ENCODE measurements at regions not wholly inside any gene's neighbourhood (a gene's known extent, or its start where the extent isn't known, plus 50 kb on each side); places are given as distances from the start of the nearest gene placed in this dataset.
A peak's percentile ranks its signal among the peaks of the same experiment; 100 is the strongest.
"Not testable (repeated sequence)": the region's sequence is repeated elsewhere in the genome, so short reads cannot be mapped to it uniquely, and the experiment has no call there.

DNA sequence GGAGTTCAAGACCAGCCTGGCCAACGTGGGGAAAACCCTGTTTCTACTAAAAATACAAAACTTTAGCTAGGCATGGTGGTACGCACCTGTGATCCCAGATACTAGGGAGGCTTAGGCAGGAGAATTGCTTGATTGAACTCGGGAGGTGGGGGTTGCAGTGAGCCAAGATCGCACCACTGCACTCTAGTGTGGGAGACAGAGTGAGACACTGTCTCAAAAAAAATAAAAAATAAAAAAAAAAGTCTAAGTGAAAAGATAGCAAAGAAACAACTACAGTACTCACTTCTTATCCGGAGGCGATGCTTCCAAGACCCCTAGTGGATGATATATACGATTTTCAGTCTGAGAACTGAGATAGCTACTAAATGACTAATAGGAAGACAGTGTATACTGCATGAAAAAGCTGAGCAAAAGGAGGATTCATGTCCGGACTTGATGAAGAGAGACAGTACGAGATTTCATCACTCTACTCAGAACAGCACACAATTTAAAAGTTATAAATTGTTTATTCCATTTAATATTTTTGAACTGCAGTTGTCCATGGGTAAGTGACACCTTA lies 138.7 kb upstream of the GOLGA6L6 start:
- DNase-seq (ENCODE audit: extremely low read depth in 1 of 2, low read depth in 1 of 2) = not testable (repeated sequence)

DNA sequence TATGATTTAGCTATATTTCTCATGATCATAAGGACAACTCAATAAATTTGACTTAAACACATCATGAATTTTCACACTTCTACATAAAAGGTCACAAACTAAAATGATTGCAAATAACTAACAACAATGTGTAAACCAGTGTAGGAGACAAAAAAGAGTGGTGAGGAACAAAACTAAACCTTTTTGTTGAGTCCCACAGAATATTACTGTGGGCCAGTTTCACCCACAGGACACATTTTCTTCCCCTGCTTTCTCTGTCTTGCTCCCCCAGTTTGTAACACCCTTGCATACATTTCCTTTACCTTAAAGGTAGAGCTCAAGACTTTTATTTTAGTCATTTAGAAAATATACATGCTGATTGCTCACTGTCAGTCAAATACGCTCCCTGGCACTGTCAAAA lies 130.9 kb upstream of the GOLGA6L6 start:
- DNase-seq (ENCODE audit: extremely low read depth in 1 of 2, low read depth in 1 of 2) = no peak

DNA sequence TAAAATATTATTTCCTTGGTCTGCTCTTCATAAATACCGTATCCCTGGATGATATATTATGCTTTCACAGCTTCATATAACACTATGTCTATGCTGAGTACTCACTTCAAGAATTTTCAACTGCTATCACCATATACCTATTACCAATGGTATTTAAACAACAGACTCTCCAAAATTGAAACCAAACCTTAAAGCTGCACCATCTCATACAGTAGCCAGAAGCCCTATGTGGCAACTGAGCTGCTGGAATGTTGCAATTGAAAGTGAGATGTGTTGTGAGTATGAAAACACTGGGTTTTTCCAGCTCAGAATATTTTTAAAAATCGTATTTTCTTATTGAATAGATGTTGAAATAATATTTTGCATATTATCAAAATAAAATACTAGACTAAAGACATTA lies 130.1 kb upstream of the GOLGA6L6 start:
- DNase-seq (ENCODE audit: extremely low read depth in 1 of 2, low read depth in 1 of 2) = no peak

DNA sequence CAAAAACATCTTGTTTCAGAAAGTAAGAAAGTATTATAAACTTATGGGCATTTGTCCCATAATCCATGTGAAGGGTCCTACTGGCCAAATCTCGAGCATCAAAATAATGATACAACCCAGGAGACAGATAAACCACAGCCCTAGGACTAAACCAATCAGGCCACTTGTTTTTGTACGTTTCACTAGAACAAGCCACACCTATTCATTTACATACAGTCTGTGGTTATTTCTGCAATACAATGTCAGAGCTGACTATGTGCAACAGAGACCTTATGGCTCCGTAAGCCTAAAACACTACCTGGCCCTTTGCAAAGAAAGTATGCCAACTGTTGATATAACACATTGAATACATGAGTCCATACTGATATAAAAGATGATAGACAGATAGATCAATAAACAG lies 124.8 kb upstream of the GOLGA6L6 start:
- DNase-seq (ENCODE audit: extremely low read depth in 1 of 2, low read depth in 1 of 2) = not testable (repeated sequence)

DNA sequence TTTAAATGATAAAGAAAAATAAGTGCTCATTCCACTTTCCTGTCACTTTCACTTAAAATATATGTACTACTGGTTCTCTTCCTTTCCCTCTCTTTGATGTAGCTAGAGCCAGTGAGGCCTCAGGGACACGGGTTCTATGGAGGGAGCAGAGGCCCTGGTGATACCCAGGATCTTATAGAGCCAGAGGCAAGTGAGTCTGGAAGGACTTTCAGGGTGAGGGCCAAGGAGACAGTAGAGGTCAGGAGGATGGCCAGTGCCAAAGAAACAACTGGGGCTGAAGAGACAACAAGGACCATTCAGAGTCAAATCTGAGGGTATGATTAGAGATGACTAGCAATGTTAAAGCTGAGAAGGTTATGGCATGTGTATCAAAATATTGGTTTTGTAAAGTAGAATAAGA lies 124.1 kb upstream of the GOLGA6L6 start:
- no peak for DNase-seq (ENCODE audit: extremely low read depth in 1 of 2, low read depth in 1 of 2)

DNA sequence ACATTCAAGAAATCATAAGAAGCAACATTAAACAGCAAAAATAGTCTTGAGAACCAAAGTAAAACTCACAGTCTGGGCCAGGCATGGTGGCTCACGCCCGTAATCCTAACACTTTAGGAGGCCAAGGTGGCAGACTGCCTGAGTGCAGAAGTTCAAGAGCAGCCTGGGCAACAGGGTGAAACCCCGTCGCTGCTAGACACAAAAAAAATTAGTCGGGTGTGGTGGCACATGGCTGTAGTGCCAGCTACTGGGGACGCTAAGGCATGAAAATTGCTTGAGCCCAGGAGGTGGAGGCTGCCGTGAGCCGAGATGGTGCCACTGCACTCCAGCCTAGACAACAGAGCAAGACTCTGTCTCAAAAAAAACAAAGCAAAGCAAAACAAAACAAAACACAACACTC lies 117.7 kb upstream of the GOLGA6L6 start:
- DNase-seq (ENCODE audit: extremely low read depth in 1 of 2, low read depth in 1 of 2) = no peak

DNA sequence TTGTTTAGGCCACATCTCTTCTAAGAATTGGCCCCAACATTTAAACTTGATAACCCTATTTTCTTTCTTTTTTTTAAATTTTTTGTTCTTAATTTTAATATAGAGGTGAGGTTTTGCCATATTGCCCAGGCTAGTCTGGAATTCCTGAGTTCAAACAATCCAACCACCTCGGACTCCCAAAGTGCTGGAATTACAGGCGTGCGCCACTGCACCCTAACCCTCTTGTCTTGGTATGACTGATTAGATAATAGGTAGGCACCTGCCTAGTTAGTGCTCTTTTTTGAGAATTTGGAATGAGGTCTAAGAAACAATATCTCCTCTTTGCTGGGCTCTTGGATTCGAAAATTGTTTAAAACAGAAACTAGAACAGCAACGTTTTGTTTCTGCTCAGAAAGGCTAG lies 116.4 kb upstream of the GOLGA6L6 start:
- DNase-seq (ENCODE audit: extremely low read depth in 1 of 2, low read depth in 1 of 2) = no peak

DNA sequence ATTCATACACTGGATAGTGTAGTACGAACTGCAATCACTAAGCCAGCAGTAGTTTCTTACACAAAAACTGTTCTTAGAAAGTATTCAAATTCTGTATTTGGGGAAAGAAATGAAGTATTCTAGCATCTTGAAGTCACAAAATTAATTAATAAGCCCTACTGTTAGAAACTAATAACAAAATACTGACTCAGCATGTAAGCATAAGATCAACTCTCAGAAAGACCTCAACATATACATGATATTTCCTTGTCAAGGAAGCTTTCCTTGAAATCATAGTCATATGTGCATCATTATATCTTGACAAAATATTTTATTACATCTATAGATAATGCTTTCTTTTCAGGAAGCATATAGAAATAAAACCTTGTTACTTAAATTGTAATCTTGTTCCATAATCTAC lies 115.5 kb upstream of the GOLGA6L6 start:
- no peak for DNase-seq (ENCODE audit: extremely low read depth in 1 of 2, low read depth in 1 of 2)

DNA sequence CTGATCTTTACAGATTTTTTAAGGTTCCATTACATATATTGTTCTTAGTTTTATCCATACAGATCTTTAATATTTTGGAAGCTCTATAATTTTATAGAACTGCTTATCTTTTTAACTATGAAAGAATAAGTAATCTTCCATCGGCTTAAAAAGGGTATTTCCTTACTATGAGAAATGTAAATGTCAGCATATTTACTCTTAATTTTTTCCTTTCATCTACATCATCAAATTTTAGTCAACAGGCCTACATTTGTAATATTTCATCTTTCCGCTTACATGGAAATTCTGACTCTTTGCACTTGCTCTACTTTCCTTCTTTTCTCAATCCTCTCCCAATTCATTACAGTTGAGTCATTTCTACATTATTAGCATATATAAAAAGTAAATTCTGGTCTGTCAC lies 111.3 kb upstream of the GOLGA6L6 start:
- no peak for DNase-seq (ENCODE audit: extremely low read depth in 1 of 2, low read depth in 1 of 2)

DNA sequence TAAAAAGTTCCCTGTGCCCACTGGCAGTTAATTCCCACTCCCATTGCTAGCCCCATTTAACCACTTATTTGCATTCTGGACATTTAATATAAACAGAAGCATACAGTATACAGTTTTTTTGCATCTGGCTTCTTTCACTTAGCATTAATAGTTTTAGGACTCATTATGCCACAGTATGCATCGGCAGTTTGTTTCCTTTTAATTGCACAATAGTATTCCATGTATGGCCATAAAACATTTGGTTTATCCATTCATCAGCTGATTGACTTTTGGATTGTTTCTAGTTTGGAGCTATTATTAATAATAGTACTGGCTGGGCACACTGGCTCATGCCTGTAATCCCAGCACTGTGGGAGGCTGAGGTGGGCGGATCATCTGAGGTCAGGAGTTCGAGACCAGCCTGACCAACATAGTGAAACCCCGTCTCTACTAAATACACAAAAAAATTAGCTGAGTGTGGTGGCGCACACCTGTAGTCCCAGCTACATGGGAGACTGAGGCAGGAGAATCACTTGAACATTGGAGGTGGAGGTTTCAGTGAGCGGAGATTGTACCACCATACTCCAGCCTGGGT lies 106.9 kb upstream of the GOLGA6L6 start:
- not testable (repeated sequence) for DNase-seq (ENCODE audit: extremely low read depth in 1 of 2, low read depth in 1 of 2)

DNA sequence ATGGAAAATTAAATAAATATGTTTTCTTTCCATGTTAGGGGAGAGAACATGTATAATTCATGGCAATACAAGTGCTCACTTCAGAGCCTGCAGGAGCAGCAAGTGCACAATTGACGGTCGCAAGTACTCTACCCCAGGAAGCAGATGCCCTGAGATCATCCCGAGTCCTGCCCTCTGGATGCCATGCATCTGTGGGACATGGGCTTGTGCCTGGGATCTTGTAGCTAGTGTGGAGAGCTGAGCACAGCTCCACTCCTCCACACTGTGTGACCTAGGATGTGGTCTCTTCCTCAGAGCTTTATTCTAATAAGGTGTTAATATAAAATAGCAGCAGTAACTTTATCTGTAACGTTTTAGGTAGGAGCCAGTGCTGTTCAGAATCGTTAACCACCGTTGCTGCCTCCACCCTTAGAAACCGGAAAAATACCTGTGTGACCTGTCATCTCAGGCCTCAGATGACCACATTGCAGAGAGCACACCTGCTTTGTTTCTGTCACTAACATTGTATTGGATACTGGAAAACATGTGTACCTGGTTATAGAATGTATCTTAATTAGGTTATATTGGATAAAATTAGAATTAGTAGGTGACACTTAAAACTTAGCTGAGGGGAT lies 105.0 kb upstream of the GOLGA6L6 start:
- no peak for DNase-seq (ENCODE audit: extremely low read depth in 1 of 2, low read depth in 1 of 2)

DNA sequence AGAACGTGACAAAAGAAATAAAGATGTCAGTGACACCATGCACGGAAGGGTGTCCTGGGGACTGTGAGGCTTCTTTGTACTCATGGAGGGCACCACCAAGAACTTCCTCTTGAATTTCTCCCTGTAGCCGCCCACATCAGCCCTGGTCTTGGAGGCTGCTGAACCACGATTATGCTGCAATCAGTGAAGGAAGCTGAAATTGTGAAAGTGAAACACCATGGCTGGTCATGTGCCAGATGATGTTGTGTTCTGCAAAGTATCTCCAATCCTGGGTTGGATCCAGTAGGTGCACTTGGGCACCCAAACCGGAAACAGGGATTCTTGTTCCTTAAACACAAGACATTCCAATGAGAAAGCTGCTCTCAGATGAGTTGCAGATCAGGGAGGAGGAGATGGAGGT lies 104.4 kb upstream of the GOLGA6L6 start:
- peak in 1 of 2 donors; percentile 20 for DNase-seq (ENCODE audit: extremely low read depth in 1 of 2, low read depth in 1 of 2)

DNA sequence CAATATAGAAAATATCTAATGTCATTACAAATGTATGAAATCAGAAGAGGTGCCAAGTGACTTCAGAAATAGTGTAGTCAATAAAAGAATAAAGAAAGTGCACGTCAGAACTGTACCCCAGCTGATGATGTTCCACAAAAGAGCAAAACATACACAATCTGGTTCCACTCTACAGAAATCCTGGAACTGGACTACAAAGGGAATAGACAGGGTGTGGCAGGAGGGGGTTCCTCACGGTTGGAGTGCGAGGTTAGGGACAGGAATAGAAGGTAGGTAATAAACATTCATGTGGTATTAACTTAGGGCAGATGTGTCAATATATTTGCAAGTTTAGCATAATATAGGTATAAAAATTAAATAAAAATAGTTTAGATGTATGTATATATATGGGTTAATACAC lies 103.3 kb upstream of the GOLGA6L6 start:
- DNase-seq (ENCODE audit: extremely low read depth in 1 of 2, low read depth in 1 of 2) = no peak

DNA sequence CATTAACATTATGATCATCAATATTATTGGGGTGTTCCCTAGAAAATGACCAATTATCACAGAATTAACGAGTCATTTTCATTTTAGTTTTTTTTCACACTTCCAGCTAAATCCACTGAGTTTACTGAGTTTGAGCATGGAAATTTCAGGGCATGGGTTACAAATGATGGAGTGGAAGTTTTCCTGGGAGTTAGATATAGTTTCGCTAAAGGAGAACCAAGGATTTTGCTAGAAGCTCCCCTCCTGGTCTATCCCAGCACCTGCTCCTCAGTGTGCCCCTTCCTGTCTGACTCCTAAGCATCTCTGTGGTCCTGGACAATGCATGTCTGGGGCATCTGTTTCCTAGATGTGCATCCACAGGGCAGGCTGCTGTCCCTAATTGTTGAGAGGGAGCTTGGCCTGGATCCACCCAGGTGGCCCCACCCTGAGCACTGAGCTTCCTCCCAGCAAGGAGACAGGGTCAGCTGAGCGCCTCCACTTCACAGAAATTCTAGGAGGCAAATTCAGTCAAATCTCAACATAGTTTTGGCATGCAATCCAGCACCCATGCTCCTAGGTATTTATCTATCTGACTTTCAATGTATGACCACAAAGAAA lies 102.3 kb upstream of the GOLGA6L6 start:
- no peak for DNase-seq (ENCODE audit: extremely low read depth in 1 of 2, low read depth in 1 of 2)

DNA sequence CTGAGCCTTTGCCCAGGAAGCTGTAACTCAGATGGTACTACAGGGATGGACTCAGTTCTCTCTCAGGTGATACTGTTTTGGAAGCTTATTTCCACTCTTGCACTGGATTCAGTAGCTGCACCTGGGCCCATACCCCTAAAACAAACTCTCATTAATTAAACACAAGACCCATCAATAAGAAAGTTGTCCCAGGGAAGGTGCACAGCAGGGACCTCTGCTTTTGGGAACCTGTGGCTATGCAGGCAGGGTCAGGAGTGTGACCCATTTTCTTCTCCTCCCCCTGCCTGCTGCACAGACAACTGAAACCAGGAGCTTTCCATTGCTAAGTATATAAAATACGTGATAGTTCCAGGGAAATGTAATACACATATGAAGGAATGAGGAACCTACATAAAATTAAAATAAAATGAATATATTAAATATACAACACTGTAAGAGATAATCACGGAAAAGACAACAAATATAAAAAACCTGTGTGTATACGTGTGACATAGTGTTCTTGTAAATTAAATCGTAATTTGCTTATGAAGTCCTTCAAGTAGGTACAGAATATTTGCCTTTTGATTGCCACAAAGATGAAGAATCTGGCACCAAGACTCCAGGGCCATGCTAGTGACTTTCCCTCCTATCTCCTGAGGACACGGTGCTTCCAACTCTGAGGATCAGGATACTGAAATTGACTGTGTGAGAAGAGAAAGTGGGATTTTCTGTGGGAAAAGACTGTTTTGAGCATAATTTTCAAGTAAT lies 101.6 kb upstream of the GOLGA6L6 start:
- no peak for DNase-seq (ENCODE audit: extremely low read depth in 1 of 2, low read depth in 1 of 2)

DNA sequence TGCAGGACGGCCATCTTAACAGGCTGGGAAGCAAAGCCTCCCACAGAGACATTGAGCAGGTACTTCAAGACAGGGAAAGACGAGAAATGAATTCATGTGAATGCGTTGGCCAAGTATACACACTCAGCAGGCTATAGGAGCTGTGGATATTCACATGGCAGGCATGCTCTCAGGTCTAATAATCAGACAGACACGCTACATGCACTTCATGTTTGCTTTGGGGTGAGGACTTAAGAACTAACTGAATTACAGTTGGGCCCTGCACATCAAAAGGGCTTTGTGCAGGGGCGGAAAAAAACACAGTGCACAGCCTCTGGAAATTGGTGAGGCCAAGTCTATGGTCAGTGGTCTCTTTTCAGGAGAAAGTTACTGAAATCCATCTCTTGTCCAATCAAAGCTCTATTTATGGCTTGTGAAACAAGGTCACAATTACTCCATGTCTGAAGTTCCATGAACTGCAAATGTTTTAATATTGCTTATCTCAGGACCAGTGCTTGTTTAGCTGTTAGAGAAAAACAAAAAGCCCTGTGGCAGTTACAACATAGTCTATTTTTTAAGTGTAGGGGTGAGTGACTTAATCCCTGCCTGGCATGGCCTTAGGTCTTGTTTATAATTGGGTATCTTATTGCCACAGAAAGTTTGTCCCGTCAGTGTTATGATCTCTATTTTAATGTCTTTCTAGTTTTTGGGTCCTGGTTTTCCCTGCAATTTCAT lies 100.6 kb upstream of the GOLGA6L6 start:
- no peak for DNase-seq (ENCODE audit: extremely low read depth in 1 of 2, low read depth in 1 of 2)

DNA sequence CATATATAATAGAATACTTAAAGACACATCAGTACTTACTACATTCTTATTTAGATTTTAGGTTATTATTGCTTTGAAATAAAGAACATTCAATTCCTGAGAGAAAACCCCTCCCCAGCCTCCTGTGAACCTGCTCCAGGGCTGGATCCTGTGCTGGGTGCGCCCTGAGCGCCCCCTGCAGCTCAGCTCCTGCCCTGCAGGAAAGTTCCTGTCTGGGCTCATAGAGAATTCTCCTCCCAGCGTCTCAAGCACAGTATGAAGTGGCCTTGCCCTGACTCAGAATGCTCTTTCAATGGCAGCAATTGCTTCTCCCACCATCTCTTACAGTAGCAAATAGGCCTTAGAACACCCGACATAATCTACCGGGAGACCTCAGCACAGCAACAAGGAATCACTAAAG lies 98.8 kb upstream of the GOLGA6L6 start:
- DNase-seq (ENCODE audit: extremely low read depth in 1 of 2, low read depth in 1 of 2) = not testable (repeated sequence)

DNA sequence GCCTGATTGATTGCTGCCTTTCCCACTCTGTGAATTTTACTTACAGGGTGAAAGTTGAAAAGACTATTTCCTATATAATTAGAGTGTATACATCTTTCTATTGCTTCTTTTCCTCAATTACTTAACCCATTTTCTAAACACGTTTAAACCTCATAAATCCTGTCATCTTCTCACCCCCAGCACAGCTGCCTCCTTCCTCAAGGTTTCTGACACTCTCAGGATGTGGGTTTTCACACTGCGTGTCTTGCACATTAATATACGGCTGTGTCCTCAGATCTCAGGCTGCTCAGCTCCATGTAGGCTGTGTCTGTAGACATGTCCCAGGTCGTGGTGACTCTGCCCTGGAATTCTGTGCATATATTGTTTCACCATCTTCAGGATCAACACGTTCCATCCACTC lies 97.6 kb upstream of the GOLGA6L6 start:
- not testable (repeated sequence) for DNase-seq (ENCODE audit: extremely low read depth in 1 of 2, low read depth in 1 of 2)

DNA sequence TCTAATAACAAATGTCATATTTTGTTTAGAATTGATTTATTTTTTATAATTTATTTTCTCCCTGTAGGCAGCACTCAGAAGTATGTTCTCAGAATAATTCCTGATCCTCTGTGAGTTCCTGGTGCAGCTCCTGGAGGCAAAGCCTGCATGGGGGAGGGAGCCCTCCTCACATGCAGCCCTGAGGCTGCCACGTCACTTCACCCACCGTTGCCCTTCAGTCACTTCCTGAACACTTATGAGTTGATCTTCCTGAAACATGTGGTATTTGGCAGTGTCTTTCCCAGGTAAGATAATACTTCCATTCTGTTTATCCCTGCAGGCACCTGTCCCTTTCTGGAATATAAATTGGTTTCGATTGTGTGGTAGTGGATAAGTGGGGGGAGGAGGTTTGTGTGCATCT lies 95.9 kb upstream of the GOLGA6L6 start:
- not testable (repeated sequence) for DNase-seq (ENCODE audit: extremely low read depth in 1 of 2, low read depth in 1 of 2)

DNA sequence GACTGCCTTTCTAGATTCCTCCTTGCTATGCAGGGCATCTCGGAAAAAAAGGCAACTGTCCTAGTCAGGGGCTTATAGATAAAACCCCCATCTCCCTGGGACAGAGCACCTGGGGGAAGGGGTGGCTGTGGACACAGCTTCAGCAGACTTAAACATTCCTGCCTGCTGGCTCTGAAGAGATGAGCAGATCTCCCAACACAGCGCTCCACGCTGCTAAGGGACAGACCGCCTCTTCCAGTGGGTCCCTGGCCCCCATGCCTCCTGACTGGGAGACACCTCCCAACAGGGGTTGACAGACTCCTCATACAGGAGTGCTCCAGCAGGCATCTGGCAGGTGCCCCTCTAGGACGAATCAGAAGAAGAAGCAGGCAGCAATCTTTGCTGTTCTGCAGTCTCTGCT lies 87.9 kb upstream of the GOLGA6L6 start:
- DNase-seq (ENCODE audit: extremely low read depth in 1 of 2, low read depth in 1 of 2) = not testable (repeated sequence)

DNA sequence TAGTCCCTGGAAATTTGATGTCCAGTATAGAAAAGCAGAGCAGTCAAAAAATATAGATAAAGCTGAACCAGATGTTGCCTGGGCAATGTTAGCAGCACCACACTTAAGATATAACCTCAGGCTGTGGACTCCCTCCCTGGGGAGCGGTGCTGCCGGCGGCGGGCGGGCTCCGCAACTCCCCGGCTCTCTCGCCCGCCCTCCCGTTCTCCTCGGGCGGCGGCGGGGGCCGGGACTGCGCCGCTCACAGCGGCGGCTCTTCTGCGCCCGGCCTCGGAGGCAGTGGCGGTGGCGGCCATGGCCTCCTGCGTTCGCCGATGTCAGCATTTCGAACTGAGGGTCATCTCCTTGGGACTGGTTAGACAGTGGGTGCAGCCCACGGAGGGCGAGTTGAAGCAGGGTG lies 86.9 kb upstream of the GOLGA6L6 start:
- DNase-seq (ENCODE audit: extremely low read depth in 1 of 2, low read depth in 1 of 2) = not testable (repeated sequence)

All from stimulated activated CD8-positive, alpha-beta memory T cell treated with anti-CD3 and anti-CD28 coated beads, Interleukin-7, amount 100 ng/mL, for 48 hours (primary cell).